Posterior vena cava (tissue), 2 donors: ENCODE measurements at regions not wholly inside any gene's neighbourhood (a gene's known extent, or its start where the extent isn't known, plus 50 kb on each side); places are given as distances from the start of the nearest gene placed in this dataset.
A peak's percentile ranks its signal among the peaks of the same experiment; 100 is the strongest.

Experiments used
- DNase-seq: peaks from one replicate; pipeline ENCODE4 v3.0.0-alpha.2; 2020; ENCODE audit warnings: low spot score
- intact Hi-C, 2 donors: fragments of 100-400 bp; cut with DNase I; formaldehyde crosslinking; loops; one replicate each; pipeline versions ENCODE4 v1.14.1 to v1.14.2; 2022 to 2023
- donor health status: DM: yes; HTN: yes; CAD: no.
- donor health status: DM: yes; HTN: yes; CAD: no.

DNA sequence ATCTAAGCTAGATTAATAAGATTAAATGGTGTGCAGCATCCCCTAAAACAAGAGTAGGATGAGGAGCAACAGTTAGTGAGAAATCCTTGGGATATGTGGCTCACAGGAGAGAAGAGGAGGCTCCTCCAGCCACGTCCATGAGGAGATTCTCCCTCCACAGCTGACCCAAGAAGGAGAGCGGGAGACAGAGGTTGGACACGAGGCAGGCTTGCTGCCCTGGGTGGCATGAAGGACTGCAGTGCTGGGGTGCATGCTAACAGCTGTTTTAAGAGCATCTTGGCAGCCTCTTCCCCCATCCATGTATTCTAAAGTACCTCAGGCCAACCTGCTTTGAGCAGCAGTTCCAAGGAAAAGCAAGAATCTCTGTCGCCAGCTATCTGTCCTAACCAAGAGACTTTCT is 284.4 kb upstream of the B3GAT1 start:
- intact Hi-C loops, result no loop called here
- peak; percentile 42 for DNase-seq

DNA sequence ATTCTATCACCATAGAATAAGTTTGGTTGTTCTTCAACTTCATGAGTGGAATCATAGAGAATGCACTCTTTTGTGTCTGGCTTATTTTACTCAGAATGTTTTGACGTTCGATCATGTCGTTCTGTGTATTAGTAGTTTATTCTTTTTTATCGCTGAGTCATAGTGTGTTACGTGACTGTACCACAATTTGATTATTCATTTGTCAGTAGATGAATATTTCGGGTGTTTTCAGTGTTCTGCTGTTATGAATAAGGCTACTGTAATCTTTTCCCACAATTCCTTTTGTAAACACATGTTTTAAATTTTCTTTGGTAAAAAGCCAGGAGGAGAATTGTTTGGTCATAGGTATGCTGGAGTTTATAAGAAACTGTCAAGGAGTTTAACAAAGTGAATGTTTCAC is 279.9 kb upstream of the B3GAT1 start:
- DNase-seq, result no peak
- intact Hi-C loops, result no loop called here

DNA sequence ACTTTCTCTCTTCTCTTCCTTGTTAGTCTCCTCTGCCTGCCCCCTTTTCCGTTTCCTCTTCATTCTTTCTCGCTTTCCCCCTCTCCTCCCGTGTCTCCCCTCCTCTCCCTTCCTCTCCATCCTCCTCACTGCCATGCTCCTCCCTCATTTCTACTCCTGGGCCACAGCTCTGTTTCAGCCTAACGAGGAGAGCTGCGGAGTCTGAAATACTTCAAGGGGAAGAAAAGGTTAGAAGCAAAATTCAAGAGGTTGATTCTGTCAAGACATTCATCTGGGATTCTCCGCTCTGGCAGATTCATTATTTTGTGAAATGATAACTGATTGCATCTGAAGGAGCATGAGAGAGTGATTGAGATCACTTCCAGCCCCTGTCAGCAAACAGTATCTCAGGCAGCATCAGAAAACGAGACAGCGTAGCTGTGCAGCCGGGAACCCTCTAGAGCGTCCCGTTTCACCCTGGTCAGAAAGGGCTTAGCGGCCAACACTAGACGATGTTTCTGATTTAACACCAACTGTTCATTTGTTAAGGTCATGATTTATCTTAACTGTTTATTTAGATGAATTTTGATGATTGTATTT is 279.3 kb upstream of the B3GAT1 start:
- intact Hi-C loops, result no loop called here
- peak; percentile 34 for DNase-seq

DNA sequence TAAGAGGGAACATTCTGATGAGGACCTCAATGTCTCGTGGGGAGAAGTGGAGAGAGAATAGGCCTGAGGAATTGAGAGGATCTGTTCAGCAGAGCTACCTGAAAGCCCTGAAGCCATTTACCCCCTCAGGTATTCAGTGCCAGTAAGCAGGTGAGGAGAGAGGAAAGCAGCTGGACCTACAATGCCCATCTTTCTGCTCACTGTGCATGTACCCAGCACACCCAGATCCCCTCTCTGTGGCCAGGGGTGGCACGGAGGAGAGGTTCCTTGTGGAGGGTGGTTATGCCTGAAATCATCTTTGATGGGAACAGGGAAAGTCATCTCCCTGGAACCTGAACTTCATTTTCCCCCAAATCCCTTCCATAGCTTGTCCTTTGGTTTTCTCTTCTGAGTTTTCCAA is 277.8 kb upstream of the B3GAT1 start:
- DNase-seq, result no peak
- intact Hi-C loops, result no loop called here

DNA sequence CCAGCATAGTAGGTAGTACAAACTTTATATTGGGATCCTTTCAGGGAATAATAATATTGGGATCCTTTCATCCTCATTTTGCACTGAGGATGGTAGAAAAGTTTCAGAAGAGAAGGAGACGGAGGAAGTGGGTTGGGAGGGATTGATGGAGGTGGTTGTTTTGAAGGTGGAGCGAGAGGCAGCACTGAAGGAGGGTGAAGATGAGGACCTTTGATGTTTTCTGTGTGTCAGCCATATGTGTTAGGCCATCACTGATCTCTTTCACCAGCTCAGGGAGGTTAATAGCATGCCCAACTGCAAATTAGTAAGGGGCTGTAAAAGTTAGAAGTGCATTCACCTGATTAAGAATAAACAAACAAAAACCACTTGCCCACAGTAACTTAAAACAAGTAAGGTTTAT is 275.5 kb upstream of the B3GAT1 start:
- DNase-seq, result no peak
- intact Hi-C loops, result no loop called here

DNA sequence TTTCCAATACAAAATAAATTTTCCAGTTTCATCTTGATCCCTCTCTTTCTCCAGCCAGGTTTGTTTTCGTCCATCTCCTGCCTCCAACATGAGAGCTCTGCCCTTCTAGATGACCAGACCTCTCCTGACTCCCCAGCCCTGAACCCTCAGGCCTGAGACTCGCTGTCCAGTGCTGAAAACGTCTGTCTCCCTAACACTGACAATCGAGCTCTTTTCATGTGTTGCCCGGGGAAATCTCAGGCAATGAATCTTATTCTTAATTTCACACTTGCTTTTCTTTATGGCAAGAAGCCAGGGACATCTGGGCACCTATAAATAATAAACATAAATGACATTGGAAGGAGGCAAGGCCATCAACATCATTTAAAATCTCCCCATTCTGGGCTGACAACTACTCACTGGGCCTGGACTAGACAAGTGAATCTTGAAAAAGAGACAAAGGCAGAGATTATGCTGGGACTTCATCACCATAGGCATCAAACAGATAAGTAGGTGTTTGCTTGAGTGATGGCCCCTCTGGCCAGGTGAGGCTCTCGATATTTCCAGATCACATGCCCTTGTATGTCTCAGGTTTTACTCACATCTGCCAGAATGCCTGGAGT is 274.5 kb upstream of the B3GAT1 start:
- DNase-seq, result no peak
- intact Hi-C loops, result no loop called here

DNA sequence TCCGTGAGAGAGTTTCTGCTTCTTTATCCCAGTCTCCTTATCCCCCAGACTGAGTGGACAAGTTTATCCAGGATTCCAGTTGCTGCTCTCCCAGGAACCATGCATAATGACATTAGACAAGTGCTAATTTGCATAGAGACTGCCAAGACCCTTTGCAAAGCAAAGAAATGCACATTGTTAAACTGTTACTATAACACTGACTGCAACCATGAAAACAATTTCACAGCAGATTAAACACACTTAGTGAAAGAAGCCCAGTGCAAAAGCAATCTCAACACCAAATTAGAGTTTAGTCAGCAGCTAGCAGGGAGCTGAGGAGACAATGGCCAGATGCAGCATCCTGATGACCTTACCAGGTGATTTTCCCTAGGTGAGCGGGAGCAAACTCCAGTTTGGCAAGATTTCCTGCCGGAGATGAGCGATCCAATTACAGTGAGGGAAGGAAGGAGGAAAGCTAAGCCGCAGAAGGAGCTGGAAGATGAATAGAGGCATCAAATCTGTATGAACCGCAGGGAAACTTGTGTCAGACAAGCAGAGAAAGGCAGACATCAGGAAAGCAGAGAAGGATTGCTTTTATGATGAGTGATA is 273.8 kb upstream of the B3GAT1 start:
- intact Hi-C loops, result no loop called here

DNA sequence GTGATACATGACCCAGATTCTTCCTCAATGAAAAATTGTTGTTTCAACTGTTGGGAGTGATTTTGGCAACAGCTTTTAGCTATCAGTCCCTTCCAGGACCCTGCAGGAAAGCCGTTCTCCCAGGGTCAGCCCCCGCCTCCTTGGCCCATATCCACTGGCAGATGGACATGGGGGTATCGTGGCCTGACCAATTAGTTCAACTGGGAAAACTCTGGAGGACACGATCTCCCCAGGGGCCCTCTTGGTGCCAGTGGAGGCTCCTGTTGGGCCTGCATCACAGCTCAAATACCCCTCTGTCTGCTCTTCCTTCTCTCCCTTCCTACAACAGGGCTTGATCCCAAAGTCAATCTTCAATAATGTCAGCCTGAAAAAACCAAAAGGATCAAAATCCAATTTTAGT is 272.5 kb upstream of the B3GAT1 start:
- peak; percentile 28 for DNase-seq
- intact Hi-C loops, result no loop called here

More for the DNA sequence above, 273.8 kb upstream of the B3GAT1 start:
- no peak for DNase-seq

DNA sequence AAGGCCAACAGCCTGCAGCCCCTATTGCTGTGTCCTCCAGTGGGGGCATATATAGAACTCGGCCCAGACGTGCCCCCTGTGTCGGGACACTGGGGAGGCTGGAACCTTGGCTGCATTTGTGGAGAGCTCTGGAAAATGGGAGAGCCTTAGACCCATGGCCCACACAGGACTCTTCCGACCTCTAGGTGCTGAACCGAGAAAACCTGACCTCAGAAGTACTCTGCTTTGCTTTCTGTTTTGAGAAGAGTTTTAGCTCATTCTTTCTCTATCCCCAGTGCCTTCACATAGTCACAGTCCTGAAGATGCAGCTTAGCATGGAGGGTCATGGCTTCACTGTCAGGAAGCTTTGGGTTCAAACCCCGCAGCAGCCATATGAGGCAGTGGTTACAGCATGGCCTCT is 271.8 kb upstream of the B3GAT1 start:
- intact Hi-C loops, result no loop called here
- peak; percentile 58 for DNase-seq

DNA sequence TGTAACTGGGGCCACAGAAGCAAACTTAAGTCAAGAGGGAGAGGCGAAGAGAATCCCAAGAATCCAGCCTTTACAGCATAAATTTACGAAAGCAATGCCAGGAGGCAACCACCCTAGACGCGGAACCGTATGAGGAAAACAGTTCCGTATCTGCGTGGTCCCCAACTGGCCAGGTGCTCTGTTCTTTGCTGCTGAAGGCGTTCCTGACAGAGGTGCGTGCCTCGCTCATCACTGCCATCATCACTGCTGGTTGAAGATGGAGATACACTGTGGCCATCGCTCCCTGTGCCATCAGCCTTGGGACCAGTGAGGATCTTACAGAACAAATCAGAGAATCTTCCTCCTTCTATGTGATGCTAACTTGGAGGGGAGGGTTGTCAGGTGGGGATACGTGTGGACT is 270.5 kb upstream of the B3GAT1 start:
- DNase-seq, result peak; percentile 37
- intact Hi-C loops, result no loop called here

DNA sequence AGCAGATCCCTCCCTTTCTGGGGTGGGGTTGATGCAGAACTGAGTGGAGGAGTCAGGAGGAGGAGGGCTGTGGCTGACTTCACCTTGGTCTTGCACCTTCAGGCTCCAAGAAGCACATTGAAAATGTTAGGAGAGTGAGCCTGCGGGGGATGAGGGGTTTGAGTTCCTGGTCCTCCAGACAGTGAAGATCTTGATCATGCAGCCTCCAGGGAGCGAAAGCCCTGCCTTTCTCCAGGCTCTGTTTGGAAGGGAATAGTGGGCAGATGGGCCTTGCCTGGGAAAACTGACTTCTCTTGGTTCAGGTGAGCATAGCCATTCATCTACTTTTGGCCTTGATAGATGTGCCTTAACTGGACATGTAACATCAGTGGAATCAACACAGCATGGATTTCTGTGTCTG is 267.6 kb upstream of the B3GAT1 start:
- DNase-seq, result peak; percentile 26
- intact Hi-C loops, result no loop called here

DNA sequence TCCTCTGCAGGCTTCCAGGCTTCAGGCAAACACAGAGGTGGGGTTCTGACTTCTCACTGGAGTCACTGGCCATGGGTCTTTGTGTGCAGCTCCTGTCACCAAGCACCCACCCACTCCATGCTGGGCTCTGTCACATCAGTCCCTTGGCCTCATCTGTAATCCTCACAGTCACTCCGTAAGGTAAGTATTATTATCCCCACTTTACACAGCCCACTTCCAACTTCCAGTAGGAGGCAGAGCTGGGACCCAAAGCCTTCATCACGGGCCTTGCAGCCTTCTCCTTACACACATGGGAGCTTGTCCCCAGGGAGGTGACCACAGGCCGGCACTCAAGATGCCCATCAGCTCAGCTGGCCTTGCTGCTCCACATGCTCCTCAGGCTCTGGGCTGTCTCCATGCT is 266.7 kb upstream of the B3GAT1 start:
- intact Hi-C loops, result no loop called here
- peak; percentile 37 for DNase-seq

DNA sequence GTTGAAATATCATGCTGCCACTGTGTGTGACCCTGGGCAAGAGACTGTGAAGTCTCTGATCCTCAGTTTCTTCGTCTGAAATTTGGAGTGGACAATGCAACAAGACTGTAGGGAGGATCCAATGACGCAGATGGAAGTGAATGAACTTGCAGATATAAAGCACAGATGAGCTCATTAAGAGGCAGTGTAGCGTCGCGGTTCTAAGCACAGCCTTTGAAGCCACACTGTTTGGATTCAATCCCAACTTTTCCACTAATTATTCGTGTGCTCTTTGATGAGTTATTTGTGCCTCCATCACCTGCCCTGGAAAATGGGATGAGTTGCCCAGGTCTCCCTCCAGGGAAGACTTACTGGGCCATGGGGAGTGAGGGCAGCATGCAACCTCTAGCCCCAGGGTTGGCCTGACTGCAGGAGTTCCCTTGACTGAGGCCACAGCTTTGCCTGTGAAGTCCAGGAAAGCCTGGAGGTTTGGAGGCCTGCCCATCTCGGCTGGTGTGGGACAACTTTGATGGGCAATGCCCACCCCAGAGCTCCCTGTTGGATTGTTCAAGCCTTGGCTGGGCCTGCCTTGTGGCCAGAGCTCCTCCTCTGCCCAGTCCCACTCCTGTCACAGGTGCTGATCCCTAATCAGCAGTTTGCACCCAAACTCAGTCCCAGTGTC is 266.0 kb upstream of the B3GAT1 start:
- DNase-seq, result peak; percentile 41

DNA sequence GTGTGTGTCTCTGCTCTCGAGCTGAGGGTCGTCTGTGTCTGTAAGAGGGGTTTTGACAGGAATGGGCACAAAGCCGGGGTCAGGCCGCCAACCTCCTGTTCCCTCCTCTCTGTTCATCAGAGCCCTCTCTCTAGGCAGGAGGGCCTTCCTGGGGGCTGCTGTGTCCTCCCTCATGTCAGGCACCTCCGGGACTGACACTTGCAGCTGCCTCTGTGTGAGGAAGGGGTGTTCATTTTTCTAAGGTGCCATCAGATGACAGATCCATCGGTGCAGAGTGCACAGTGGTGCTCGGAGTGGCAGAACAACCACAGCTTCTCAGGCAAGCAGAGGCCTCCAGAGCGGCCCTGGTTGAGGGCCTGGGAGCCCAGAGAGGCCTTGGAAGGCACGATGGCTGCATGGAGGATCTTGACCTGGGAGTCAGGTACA is 265.4 kb upstream of the B3GAT1 start:
- peak; percentile 38 for DNase-seq

More for the DNA sequence above, 266.0 kb upstream of the B3GAT1 start:
- intact Hi-C loops, result no loop called here

DNA sequence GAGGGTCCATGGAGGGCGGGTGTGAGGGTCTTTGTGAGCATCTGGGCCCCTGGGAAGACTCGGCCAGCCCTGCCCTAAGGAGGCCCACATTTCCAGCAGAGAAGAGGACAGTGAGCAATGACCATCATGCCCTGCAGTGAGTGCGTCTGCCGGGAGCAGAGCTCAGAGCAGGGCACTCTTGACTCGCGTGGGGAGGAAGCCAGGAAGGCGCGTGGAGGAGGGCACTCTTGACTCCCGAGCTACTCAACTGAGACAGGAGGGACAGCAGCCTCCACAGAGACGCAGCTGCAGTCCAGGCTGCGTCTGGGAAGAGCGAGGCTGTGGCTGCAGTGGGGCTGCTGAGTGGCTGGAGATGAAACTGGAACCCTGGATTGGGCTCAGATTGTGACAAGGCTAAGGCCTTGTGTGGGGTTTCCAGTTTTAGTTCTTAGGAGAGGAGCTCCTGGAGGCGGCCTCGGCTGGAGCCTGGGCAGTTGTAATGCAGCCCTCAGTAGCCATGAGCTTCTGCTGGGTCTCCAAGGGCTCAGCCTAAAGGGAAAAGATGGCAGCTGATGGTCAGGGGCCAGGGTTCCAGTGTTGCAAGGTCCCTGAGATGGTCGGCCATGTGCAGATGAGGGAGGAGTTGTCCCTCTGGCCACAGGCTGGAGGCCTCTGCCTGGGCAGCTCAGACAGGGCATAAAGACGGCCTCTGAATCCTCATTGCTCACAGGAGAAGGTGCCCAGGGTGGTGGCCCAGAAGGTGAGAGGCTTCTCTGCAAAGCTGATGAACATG is 264.7 kb upstream of the B3GAT1 start:
- peak; percentile 44 for DNase-seq
- intact Hi-C loops, result no loop called here

More for the DNA sequence above, 265.4 kb upstream of the B3GAT1 start:
- intact Hi-C loops, result no loop called here

DNA sequence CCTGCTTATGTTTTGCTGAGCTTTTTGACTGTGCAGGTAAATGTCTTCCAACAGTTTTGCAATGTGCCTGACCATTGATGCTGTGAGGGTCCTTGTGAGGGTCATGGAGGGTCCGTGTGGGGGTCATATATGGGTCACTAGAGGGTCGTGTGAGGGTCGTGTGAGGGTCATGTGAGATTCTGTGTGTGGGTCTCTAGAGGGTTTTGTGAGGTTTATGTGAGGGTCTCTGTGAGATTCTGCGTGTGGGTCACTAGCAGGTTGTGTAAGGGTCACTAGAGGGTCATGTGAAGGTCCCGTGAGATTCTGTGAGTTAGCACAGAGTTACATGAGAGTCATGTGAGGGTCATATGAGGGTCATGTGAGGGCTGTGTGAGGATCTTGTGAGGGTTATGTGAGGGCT is 263.9 kb upstream of the B3GAT1 start:
- no peak for DNase-seq
- intact Hi-C loops, result no loop called here

DNA sequence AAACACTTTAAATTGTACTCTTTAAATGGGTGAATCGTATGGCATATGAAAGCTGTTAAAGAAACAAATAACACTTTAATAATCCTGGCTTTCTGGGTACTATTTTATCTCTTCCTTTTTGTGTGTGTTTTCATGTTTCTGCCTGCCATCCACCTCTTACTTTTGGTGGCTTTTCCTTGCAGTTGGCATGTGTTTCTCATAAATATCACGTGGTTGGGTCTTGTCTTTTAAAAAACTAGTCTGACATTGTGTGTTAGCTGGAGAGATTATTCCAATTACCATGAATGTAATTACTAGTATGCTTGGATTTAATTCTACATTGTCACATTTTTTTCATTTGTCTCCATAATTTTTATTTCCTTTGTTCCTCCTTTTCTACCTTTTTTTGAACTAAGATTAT is 262.9 kb upstream of the B3GAT1 start:
- intact Hi-C loops, result no loop called here
- no peak for DNase-seq

DNA sequence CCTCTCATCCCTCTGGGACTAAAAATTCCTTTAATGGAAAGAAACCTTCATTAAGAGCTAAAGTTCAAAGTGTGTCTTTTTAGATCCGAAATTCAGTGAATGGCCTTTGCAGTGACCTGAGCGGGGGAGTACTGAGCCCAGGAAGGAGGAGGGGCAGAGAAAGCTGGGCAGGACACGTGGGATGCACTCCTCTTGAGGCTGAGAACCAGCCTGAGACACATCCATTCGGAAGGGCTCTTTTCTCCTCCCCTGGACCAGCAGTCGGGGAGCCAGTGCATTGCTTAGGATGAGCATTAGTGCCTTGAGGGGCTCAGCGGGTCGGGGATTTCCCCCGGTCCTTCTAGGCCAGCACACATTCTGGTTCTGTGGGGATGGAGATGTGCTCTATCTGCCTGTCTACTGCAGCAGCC is 258.9 kb upstream of the B3GAT1 start:
- intact Hi-C loops, result no loop called here
- DNase-seq, result peak; percentile 62

DNA sequence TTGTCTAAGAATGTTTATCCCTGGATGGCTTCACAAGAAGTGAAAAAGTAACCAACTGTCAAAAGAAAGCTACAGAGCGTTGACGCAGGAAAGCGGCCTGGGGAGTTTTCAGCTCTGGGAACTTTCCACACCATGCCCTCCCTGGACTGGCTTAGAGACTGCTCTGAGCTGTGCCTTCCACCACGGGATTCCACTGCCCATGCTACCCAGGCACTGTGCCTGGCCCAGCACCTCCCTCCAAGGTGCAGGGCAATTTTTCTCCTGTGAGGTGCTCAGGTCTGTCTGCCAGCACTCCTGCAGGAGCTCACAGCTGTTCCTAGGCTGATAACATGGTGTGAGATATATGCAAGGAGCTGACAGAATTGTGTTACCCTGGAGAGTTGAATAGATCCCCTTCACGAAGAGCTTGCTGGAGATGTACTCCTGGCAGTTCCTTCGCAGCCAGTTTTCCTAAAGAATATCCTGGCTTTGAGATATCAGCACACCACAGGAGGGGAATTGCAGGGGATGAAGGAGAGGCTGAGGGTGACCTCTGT is 258.3 kb upstream of the B3GAT1 start:
- intact Hi-C loops, result no loop called here
- peak; percentile 40 for DNase-seq

DNA sequence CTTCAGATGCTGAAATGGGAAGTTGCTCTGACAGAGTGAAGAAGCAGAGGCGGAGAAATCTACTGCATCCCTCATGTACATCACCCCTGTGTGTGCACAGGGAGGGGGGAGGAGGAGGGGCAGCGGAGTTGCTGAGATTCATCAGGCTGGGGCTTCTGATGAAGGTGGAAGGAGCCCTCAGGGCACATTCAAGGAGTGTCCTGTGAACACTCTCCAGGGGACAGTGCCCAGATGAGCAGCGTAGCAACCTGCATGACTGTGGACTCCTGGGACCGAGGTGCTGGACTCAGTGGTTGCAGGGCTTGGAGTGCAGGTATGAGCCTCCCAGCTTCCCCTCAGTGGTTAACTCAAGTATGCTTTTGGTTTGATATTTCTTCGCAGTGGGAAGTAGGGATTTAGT is 257.8 kb upstream of the B3GAT1 start:
- peak; percentile 29 for DNase-seq
- intact Hi-C loops, result no loop called here
